Right lobe of liver (tissue), 6 donors: ENCODE measurements at regions not wholly inside any gene's neighbourhood (a gene's known extent, or its start where the extent isn't known, plus 50 kb on each side); places are given as distances from the start of the nearest gene placed in this dataset.

Experiments used
- ATAC-seq, 4 donors: fragments of 200-7000 bp; cut with Tn5 transposase; one replicate each; pipeline ENCODE4 v1.9.1; 2020; ENCODE audit warnings: mild to moderate bottlenecking in 4 of 4, moderate library complexity in 4 of 4
- DNase-seq, 3 donors: peaks; one replicate each; pipeline ENCODE4 v3.0.0-alpha.2; 2020
- H3K27ac ChIP-seq, 3 donors: fragments of 200-600 bp; one replicate each; pipeline ENCODE4 v1.8.0; 2022
- H3K27me3 ChIP-seq, 2 donors: fragments of 200-600 bp; one replicate each; pipeline ENCODE4 v1.8.0; 2022
- H3K36me3 ChIP-seq, 4 donors: fragments of 200-600 bp; sonication (generic) in 1 of 4; one replicate each; pipeline versions ENCODE4 v1.5.1 to v1.8.0; 2017 to 2022; ENCODE audit warnings: control low read depth in 1 of 4
- H3K4me1 ChIP-seq, 4 donors: fragments of 200-600 bp; sonication (generic) in 1 of 4; one replicate each; pipeline versions ENCODE4 v1.5.1 to v1.8.0; 2017 to 2022; ENCODE audit warnings: control low read depth in 1 of 4
- H3K4me3 ChIP-seq, 3 donors: fragments of 200-600 bp; one replicate each; pipeline ENCODE4 v1.8.0; 2022
- H3K9me3 ChIP-seq, 4 donors: fragments of 200-600 bp; sonication (generic) in 1 of 4; one replicate each; pipeline versions ENCODE4 v1.5.1 to v1.8.0; 2017 to 2022; ENCODE audit warnings: control low read depth in 1 of 4
- POLR2A ChIP-seq: fragments of 450-650 bp; IDR thresholded peaks from one replicate; pipeline ENCODE4 v1.6.1; 2017; ENCODE audit warnings: antibody characterized with exemption, mild to moderate bottlenecking
- WGBS: methylation state at CpG from one replicate; pipeline ENCODE4 v1.1.6; 2018; ENCODE audit warnings: low coverage, low lambda C conversion rate; ENCODE audit not compliant: insufficient coverage; ENCODE audit errors: missing lambda C conversion rate; 5-methylcytosine and 5-hydroxymethylcytosine counted together
- intact Hi-C, 2 donors: fragments of 100-400 bp; cut with DNase I; formaldehyde crosslinking; loops; one replicate each; pipeline versions ENCODE4 v1.11.2 to v1.14.1; 2022
- TF ChIP-seq, protein P1 (sequence below), 4 donors: fragments of 200-600 bp in 3 of 4; fragments of 450-650 bp in 1 of 4; IDR thresholded peaks; one replicate each; pipeline versions ENCODE4 v1.5.1 to v1.8.0; 2016 to 2022; ENCODE audit warnings: antibody characterized with exemption in 4 of 4, mild to moderate bottlenecking in 2 of 4
- donor health status: DM: no; HTN: yes; CAD: no.
- donor health status: DM: no; HTN: no; CAD: no.
- donor health status: DM: no; HTN: no; CAD: no.
- donor health status: DM: no; HTN: yes; CAD: no.
- donor health status: DM: no; HTN: yes; CAD: no.

DNA sequence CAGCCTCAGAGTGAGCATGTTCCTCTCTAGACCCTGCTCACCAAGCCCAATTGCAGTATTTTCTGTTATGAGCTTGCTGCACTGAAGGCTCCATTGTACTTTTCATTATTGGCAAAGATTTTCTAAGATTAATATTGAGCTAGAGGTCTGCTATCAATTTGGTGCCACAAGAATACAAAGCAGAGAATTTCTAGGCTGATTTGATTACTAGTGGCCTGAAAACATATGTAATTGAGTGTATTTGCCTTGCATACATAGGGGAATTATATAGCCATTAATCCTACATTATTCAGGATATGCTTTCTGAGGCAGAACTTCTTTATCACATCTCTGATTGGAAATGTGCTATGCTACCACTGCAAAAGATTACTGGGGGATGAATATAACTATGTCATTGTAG is 322.9 kb upstream of the ZC3H12C start:
- Histone ChIP-seq H3K4me3 (no peak overlapping the region), H3K27ac (no peak overlapping the region), H3K27me3 (no peaks in the 10 kb centered on the region), H3K9me3 (no peaks in the 10 kb centered on the region), H3K4me1 (no peaks in the 10 kb centered on the region), H3K36me3 (no peaks in the 10 kb centered on the region)
- ATAC-seq, result no peak
- TF ChIP-seq, protein P1, sequence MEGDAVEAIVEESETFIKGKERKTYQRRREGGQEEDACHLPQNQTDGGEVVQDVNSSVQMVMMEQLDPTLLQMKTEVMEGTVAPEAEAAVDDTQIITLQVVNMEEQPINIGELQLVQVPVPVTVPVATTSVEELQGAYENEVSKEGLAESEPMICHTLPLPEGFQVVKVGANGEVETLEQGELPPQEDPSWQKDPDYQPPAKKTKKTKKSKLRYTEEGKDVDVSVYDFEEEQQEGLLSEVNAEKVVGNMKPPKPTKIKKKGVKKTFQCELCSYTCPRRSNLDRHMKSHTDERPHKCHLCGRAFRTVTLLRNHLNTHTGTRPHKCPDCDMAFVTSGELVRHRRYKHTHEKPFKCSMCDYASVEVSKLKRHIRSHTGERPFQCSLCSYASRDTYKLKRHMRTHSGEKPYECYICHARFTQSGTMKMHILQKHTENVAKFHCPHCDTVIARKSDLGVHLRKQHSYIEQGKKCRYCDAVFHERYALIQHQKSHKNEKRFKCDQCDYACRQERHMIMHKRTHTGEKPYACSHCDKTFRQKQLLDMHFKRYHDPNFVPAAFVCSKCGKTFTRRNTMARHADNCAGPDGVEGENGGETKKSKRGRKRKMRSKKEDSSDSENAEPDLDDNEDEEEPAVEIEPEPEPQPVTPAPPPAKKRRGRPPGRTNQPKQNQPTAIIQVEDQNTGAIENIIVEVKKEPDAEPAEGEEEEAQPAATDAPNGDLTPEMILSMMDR (IDR thresholded peaks at IDR 0.05), result no peak
- no peak for TF ChIP-seq POLR2A
- DNase-seq, result no peak
- intact Hi-C loops, result no loop called here

DNA sequence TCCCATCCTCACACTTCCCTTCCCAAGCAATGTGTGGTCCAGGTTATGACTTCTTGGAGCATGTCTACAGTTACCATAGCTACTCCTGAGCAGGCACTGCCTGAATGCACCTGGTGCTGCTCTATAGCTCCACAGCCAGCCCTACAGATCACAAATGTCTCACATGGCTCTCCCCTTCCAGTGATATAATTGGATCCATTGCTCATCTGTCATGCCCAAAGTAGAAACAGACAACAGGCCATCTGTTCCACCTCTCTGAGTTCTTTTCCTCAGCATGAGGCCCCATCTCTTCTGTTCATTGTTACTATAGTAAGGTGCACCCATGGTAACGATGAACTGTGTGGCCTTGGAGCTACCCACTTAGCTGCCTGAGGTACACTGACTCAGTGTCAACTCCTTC is 320.3 kb upstream of the ZC3H12C start:
- no peak for TF ChIP-seq POLR2A
- TF ChIP-seq, protein P1 (IDR thresholded peaks at IDR 0.05), result no peak
- intact Hi-C loops, result no loop called here
- H3K4me3 ChIP-seq, result no peak overlapping the region
- ATAC-seq, result no peak
- H3K27ac ChIP-seq, result no peak overlapping the region
- H3K36me3 ChIP-seq, result no peaks in the 10 kb centered on the region
- DNase-seq, result no peak
- H3K4me1 ChIP-seq, result no peaks in the 10 kb centered on the region
- H3K27me3 ChIP-seq, result no peaks in the 10 kb centered on the region
- WGBS, result 38% methylated on average over 1 of the region's 1 CpG
- no peaks in the 10 kb centered on the region for H3K9me3 ChIP-seq

DNA sequence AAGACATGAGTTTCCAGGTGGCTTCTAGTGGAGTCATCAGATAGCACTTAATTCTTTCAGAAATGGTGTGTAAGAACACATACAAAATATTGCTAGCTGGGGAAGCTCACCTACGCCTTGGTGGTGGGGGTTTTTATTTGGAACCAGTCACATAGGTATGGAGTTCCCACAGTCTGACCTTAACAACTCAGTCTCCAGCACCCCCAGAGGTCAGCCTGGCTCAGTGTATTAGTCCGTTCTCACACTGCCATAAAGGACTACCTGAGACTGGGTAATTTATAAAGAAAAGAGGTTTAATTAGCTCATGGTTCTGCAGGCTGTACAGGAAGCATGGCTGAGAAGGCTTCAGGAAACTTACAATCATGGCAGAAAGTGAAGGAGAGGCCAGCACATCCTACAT is 317.5 kb upstream of the ZC3H12C start:
- 70% methylated on average over 2 of the region's 2 CpGs for WGBS
- intact Hi-C loops, result no loop called here
- ATAC-seq, result no peak
- DNase-seq, result no peak
- Histone ChIP-seq H3K4me3 (no peak overlapping the region), H3K36me3 (no peaks in the 10 kb centered on the region), H3K4me1 (no peaks in the 10 kb centered on the region), H3K27me3 (no peaks in the 10 kb centered on the region), H3K27ac (no peak overlapping the region), H3K9me3 (no peaks in the 10 kb centered on the region)
- TF ChIP-seq POLR2A, result no peak
- TF ChIP-seq, protein P1 (IDR thresholded peaks at IDR 0.05), result no peak

DNA sequence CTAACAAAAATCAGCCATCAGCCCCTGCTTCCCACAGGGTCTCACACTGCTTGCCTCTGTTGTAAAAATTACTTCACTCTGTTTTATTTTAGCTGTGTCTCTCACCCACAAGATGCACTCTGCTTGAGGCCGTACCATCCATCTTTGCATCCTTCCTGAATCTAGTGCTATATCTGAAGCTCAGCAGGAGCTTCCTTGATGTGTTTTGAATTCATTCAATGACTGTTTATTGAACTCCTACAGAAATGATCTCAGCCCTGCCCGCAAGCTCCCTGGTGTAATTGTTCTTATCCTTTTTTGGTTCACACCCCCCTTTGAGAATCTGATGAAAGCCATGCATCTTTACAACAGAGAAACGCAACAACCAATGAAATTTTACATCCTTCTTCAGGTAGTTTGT is 310.2 kb upstream of the ZC3H12C start:
- intact Hi-C loops, result no loop called here
- WGBS, result 64% methylated on average over 3 of the region's 3 CpGs
- DNase-seq, result no peak

More for the DNA sequence above, 310.2 kb upstream of the ZC3H12C start:
- Histone ChIP-seq H3K4me1 (no peaks in the 10 kb centered on the region), H3K27ac (no peak overlapping the region), H3K27me3 (no peaks in the 10 kb centered on the region), H3K36me3 (no peaks in the 10 kb centered on the region), H3K9me3 (no peaks in the 10 kb centered on the region), H3K4me3 (no peak overlapping the region)
- TF ChIP-seq, protein P1 (IDR thresholded peaks at IDR 0.05), result no peak
- TF ChIP-seq POLR2A, result no peak
- no peak for ATAC-seq
